ENCODE measurements at regions not wholly inside any gene's neighbourhood (a gene's known extent, or its start where the extent isn't known, plus 50 kb on each side); places are given as distances from the start of the nearest gene placed in this dataset.

DNA sequence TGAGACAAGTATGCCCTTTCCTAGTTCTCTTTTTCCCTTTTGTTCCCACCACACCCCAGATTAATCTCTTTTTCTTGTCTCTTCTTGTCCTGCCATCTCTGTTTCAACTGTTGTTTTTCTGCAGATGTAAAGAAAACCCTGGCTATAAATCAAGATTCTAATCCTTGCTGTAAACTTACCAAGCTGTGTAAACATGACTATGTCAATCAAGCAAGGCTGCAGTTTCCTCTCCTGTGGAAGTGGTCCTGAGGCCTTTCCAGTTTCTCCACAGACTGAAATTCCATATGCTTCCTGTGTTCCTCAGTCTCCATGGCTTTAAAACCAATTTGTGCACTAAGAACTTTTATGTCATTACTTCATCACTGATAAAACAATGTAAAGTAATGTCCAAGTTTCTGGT lies 288.8 kb upstream of the PIK3C3 start:
- DNase-seq = no peak
- no peaks in the 10 kb centered on the region for H3K9me3 ChIP-seq
- no peaks in the 10 kb centered on the region for H3K4me1 ChIP-seq
- no peaks in the 10 kb centered on the region for H3K36me3 ChIP-seq
- TF ChIP-seq POLR2A (IDR thresholded peaks at IDR 0.05) = no peak
- TF ChIP-seq, protein P1, sequence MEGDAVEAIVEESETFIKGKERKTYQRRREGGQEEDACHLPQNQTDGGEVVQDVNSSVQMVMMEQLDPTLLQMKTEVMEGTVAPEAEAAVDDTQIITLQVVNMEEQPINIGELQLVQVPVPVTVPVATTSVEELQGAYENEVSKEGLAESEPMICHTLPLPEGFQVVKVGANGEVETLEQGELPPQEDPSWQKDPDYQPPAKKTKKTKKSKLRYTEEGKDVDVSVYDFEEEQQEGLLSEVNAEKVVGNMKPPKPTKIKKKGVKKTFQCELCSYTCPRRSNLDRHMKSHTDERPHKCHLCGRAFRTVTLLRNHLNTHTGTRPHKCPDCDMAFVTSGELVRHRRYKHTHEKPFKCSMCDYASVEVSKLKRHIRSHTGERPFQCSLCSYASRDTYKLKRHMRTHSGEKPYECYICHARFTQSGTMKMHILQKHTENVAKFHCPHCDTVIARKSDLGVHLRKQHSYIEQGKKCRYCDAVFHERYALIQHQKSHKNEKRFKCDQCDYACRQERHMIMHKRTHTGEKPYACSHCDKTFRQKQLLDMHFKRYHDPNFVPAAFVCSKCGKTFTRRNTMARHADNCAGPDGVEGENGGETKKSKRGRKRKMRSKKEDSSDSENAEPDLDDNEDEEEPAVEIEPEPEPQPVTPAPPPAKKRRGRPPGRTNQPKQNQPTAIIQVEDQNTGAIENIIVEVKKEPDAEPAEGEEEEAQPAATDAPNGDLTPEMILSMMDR (IDR thresholded peaks at IDR 0.05) = no peak
- no peak for TF ChIP-seq EP300 (IDR thresholded peaks at IDR 0.05)
- no peak for TF ChIP-seq POLR2AphosphoS5 (IDR thresholded peaks at IDR 0.05)
- no peak overlapping the region for H3K27ac ChIP-seq
- no peak overlapping the region for H3K4me3 ChIP-seq
- no peaks in the 10 kb centered on the region for H3K27me3 ChIP-seq
- no peak for ATAC-seq (ENCODE audit: low FRiP score in 2 of 2)

DNA sequence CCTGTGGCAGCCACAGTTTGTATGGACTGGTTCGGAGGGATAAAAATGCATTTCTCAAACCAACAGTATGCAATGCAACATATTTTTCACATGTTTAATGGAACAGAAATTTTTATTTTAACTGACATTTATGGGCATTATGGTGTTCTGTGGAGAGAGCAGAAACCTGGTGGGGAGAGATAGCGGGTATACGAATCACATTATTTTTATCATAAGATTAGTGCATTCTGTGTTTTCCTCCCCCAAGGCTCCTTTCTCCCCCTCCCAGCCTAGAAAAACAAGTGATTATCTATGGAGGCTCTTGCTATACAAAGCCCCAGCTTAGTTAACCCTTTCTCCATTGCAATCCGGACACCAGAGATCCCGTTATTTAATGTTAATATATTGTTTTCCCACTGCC lies 289.8 kb upstream of the PIK3C3 start:
- no peak for ATAC-seq (ENCODE audit: low FRiP score in 2 of 2)
- H3K27me3 ChIP-seq = no peaks in the 10 kb centered on the region

DNA sequence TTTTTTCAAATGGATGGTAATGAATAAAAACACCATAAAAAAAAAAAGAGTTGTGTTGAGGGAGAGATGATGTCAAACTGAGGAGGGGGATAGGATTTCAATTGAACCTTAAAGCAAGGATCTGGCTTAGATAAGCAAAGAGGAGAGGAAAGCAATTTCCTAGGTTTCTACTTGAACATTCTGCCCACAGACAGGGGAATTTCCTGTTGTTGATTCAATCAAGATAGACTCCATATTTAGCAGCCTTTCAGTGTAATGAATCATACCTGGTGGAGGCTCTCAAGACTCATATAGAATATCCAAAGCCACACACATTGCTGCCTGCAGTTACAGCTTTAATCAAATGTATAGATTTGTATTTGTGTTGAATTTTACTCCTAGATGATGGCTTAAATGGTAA lies 294.4 kb upstream of the PIK3C3 start:
- Histone ChIP-seq H3K36me3 (no peaks in the 10 kb centered on the region), H3K9me3 (no peaks in the 10 kb centered on the region), H3K27ac (no peak overlapping the region), H3K4me3 (no peak overlapping the region), H3K27me3 (no peaks in the 10 kb centered on the region), H3K4me1 (no peaks in the 10 kb centered on the region)
- TF ChIP-seq, protein P1 (IDR thresholded peaks at IDR 0.05) = no peak
- TF ChIP-seq EP300 (IDR thresholded peaks at IDR 0.05) (no peak), POLR2A (IDR thresholded peaks at IDR 0.05) (no peak), POLR2AphosphoS5 (IDR thresholded peaks at IDR 0.05) (no peak)
- ATAC-seq (ENCODE audit: low FRiP score in 2 of 2) (no peak), DNase-seq (no peak)

More for the DNA sequence above, 289.8 kb upstream of the PIK3C3 start:
- no peak for DNase-seq
- H3K9me3 ChIP-seq = no peaks in the 10 kb centered on the region
- 90 to 91% methylated on average over 5 of the region's 5 CpGs for WGBS, 2 donors
- no peak overlapping the region for H3K27ac ChIP-seq
- no peaks in the 10 kb centered on the region for H3K4me1 ChIP-seq
- H3K4me3 ChIP-seq = no peak overlapping the region
- no peaks in the 10 kb centered on the region for H3K36me3 ChIP-seq
- TF ChIP-seq POLR2AphosphoS5 (IDR thresholded peaks at IDR 0.05) (no peak), POLR2A (IDR thresholded peaks at IDR 0.05) (no peak), EP300 (IDR thresholded peaks at IDR 0.05) (no peak)
- TF ChIP-seq, protein P1 (IDR thresholded peaks at IDR 0.05) = no peak

DNA sequence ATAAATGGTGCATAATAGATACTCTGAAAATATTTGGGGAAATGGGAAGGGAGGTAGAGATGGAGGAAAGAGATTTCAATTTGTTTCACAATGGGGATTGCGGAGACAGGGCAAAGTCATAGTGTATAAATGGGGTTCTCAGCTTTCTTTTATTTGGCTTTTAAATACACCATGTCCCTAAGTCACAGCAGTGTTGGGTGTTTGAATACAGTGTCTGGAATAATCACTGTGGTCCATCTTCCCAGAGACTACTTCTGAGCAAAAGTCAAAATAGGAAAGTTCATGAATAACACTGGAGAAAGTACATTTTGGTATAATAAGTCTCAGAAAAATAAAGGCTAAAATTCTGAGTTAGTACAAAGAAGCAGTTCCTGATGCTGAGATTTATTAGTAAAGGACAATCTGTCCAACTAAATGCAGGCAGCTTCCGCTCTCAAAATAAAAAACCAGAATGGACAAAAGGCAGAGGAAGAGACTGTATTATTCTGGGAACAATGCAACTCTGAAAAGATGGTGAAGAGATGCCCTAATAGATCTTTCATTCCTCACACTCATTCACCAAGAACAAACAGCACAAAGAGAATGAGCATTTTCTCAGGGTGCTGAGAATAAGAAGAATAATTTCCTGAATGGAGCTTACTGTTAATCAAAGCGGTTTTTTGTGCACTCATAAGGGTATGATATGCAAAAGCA lies 295.4 kb upstream of the PIK3C3 start:
- no peaks in the 10 kb centered on the region for H3K4me1 ChIP-seq
- no peak for ATAC-seq (ENCODE audit: low FRiP score in 2 of 2)
- TF ChIP-seq POLR2AphosphoS5 (IDR thresholded peaks at IDR 0.05) (no peak), POLR2A (IDR thresholded peaks at IDR 0.05) (no peak), EP300 (IDR thresholded peaks at IDR 0.05) (no peak)
- TF ChIP-seq, protein P1 (IDR thresholded peaks at IDR 0.05) = no peak
- no peaks in the 10 kb centered on the region for H3K27me3 ChIP-seq
- WGBS, 2 donors = 64 to 67% methylated on average over 3 of the region's 3 CpGs
- H3K4me3 ChIP-seq = no peak overlapping the region
- H3K9me3 ChIP-seq = no peaks in the 10 kb centered on the region
- no peak overlapping the region for H3K27ac ChIP-seq
- no peak for DNase-seq
- no peaks in the 10 kb centered on the region for H3K36me3 ChIP-seq

DNA sequence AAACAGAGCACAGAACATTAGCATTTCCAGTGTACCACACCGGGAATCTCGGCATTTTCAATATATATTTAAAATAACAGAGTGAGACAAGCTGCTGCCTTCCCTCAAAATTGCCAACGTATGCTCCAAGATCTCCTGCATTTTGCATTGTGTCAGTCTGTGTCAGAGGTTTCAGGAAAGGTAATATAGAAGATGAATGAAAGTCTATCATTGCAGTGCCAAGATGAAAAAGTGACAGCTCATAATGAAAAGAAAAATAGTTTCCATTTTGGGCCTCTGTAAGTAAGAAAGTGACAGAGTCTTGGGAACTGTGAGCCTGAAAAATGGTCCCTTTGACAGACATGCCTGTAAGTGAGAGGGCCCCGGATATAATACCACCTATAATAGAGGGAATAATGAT lies 297.8 kb upstream of the PIK3C3 start:
- no peaks in the 10 kb centered on the region for H3K9me3 ChIP-seq
- WGBS, 2 donors = 76 to 82% methylated on average over 4 of the region's 4 CpGs
- no peak for ATAC-seq (ENCODE audit: low FRiP score in 2 of 2)
- H3K27me3 ChIP-seq = no peaks in the 10 kb centered on the region
- H3K36me3 ChIP-seq = no peaks in the 10 kb centered on the region
- DNase-seq = no peak
- no peak overlapping the region for H3K4me3 ChIP-seq
- no peak overlapping the region for H3K27ac ChIP-seq
- TF ChIP-seq EP300 (IDR thresholded peaks at IDR 0.05) (no peak), POLR2AphosphoS5 (IDR thresholded peaks at IDR 0.05) (no peak), POLR2A (IDR thresholded peaks at IDR 0.05) (no peak)
- no peaks in the 10 kb centered on the region for H3K4me1 ChIP-seq
